A549 (cell line): ENCODE measurements at regions not wholly inside any gene's neighbourhood (a gene's known extent, or its start where the extent isn't known, plus 50 kb on each side); places are given as distances from the start of the nearest gene placed in this dataset.

Experiments used
- ATAC-seq, 2 experiments: fragments of 200-7000 bp in 1 of 2; fragments of >200 bp in 1 of 2; cut with Nextera tagmentation in 1 of 2; cut with Tn5 transposase in 1 of 2; 3 replicates each; pipeline versions ENCODE4 v1.8.0 to v1.9.1; 2018 to 2020; ENCODE audit warnings: mild to moderate bottlenecking in 1 of 2, moderate library complexity in 1 of 2
- CTCF ChIA-PET: fragments of 300-600 bp; sonication (Branson Sonifier 250); formaldehyde crosslinking; extraction: SDS; loops from one replicate; lab custom pipeline; 2021; ENCODE audit warnings: antibody characterized with exemption, inconsistent platforms; lab: Yijun Ruan, JAX
- POLR2A ChIA-PET: fragments of 350-600 bp; formaldehyde crosslinking; extraction: SDS; loops from one replicate; lab custom pipeline; 2021; ENCODE audit warnings: antibody characterized with exemption, inconsistent platforms; lab: Yijun Ruan, JAX
- DNase-seq, 2 experiments: peaks; one replicate each; pipeline versions ENCODE4 v3.0.0 to v3.0.0-alpha.2; 2011 to 2016; ENCODE audit warnings: low read depth in 1 of 2, low spot score in 1 of 2
- FAIRE-seq: peaks from 2 replicates; lab custom pipeline; 2011; peaks lifted over from hg19 to GRCh38; lab: Jason Lieb, UNC
- H3K27ac ChIP-seq, 2 experiments: fragments of >200 bp; sonication (Bioruptor Twin); formaldehyde crosslinking; 3 replicates each; pipeline ENCODE4 v1.5.1; 2016 to 2017
- H3K4me1 ChIP-seq: fragments of >200 bp; sonication (Bioruptor Twin); formaldehyde crosslinking; 3 replicates; pipeline ENCODE4 v1.6.1; 2016
- H3K4me2 ChIP-seq: fragments of >200 bp; sonication (Bioruptor Twin); formaldehyde crosslinking; 3 replicates; pipeline ENCODE4 v1.6.1; 2016
- H3K4me3 ChIP-seq: fragments of >200 bp; sonication (Bioruptor Twin); formaldehyde crosslinking; 3 replicates; pipeline ENCODE4 v1.5.1; 2016
- H3K9me3 ChIP-seq: fragments of >200 bp; sonication (Bioruptor Twin); formaldehyde crosslinking; 3 replicates; pipeline ENCODE4 v1.6.1; 2016
- CBX8 ChIP-seq: fragments of 200-600 bp; sonication (generic); IDR thresholded peaks from 2 replicates; pipeline ENCODE4 v1.6.1; 2016
- CHD2 ChIP-seq: fragments of 150-350 bp; IDR thresholded peaks from 2 replicates; pipeline ENCODE4 v1.6.1; 2014; ENCODE audit warnings: low read length; ENCODE audit not compliant: partially characterized antibody
- EHF ChIP-seq: fragments of 250-450 bp; sonication (Bioruptor Pico); IDR thresholded peaks from 2 replicates; pipeline ENCODE4 v1.5.0; 2020; ENCODE audit warnings: mild to moderate bottlenecking
- EHMT2 ChIP-seq: fragments of 200-600 bp; sonication (generic); IDR thresholded peaks from 2 replicates; pipeline ENCODE4 v1.6.1; 2016; ENCODE audit warnings: antibody characterized with exemption, low read depth, mild to moderate bottlenecking, moderate library complexity
- EP300 ChIP-seq, 2 experiments: fragments of >200 bp; sonication (Bioruptor Twin); formaldehyde crosslinking; IDR thresholded peaks; 2 replicates in 1 of 2; 3 replicates in 1 of 2; pipeline ENCODE4 v1.6.1; 2016 to 2017
- GATA3 ChIP-seq: IDR thresholded peaks from 2 replicates; pipeline ENCODE4 v1.6.1; 2012; ENCODE audit warnings: borderline replicate concordance
- HDAC2 ChIP-seq: fragments of 200-600 bp; sonication (generic); IDR thresholded peaks from 2 replicates; pipeline ENCODE4 v1.6.1; 2016
- HEYL ChIP-seq: fragments of 250-450 bp; sonication (Bioruptor Pico); IDR thresholded peaks from 2 replicates; pipeline ENCODE4 v1.8.0; 2021; ENCODE audit warnings: mild to moderate bottlenecking, moderate library complexity
- HOXB13 ChIP-seq: fragments of 250-450 bp; sonication (Bioruptor Pico); IDR thresholded peaks from 2 replicates; pipeline ENCODE4 v1.5.0; 2020; ENCODE audit warnings: low read depth, mild to moderate bottlenecking, moderate library complexity
- RCOR1 ChIP-seq: fragments of 150-350 bp; IDR thresholded peaks from 2 replicates; pipeline ENCODE4 v1.6.1; 2014; ENCODE audit warnings: antibody characterized with exemption, low read length, low read depth
- SMC3 ChIP-seq: fragments of >200 bp; sonication (Bioruptor Twin); formaldehyde crosslinking; IDR thresholded peaks from 3 replicates; pipeline ENCODE4 v1.6.1; 2018; ENCODE audit warnings: inconsistent platforms
- TFCP2L1 ChIP-seq: fragments of 250-450 bp; sonication (Bioruptor Pico); IDR thresholded peaks from 2 replicates; pipeline ENCODE4 v1.5.0; 2021; ENCODE audit warnings: mild to moderate bottlenecking
- ZC3H11A ChIP-seq: fragments of 450-650 bp; IDR thresholded peaks from 2 replicates; pipeline ENCODE4 v1.6.1; 2014; ENCODE audit warnings: antibody characterized with exemption, mild to moderate bottlenecking
- WGBS: methylation state at CpG from one replicate; pipeline ENCODE4 v1.1.6; 2017; ENCODE audit errors: missing lambda C conversion rate; 5-methylcytosine and 5-hydroxymethylcytosine counted together
- TF ChIP-seq, protein P1 (sequence below): fragments of >200 bp; sonication (Bioruptor Twin); formaldehyde crosslinking; IDR thresholded peaks from 3 replicates; pipeline ENCODE4 v1.6.1; 2016
- TF ChIP-seq, protein P2 (sequence below): IDR thresholded peaks from 2 replicates; pipeline ENCODE4 v1.6.1; 2012; ENCODE audit warnings: low read depth, borderline replicate concordance
- TF ChIP-seq, protein P3 (sequence below): IDR thresholded peaks from 2 replicates; pipeline ENCODE4 v1.6.1; 2012
- TF ChIP-seq, protein P4 (sequence below): fragments of 450-650 bp; IDR thresholded peaks from 2 replicates; pipeline ENCODE4 v1.6.1; 2014; ENCODE audit warnings: antibody characterized with exemption

DNA sequence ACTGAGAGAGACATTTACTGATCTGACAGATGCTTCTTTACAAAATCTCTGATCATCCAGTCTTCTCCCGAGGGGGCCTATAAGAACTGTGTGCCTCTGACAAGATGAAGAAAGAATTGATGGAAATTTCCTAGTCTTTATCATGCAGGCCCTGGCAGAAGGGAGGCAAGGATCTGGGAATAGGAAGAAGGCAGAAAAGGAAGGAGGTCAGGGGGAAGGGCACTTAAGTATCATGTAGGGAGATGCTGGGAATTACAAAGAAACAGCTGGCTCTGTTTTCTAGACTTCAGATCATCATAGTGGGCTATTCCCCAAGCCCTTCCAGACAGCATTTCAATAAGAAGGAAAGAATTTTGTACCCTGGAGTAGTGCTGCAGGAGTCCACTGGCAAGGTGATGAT, 243.3 kb upstream of the MOCS1 start:
- FAIRE-seq (no peak), DNase-seq (no peak), ATAC-seq (no peak)
- Histone ChIP-seq H3K4me3 (no peak overlapping the region), H3K4me1 (no peaks in the 10 kb centered on the region), H3K9me3 (no peaks in the 10 kb centered on the region), H3K4me2 (no peak overlapping the region), H3K27ac (no peak overlapping the region)
- WGBS = 0% methylated on average over 1 of the region's 1 CpG
- POLR2A ChIA-PET = no interaction called here
- CTCF ChIA-PET = no interaction called here
- TF ChIP-seq CBX8 (no peak), SMC3 (no peak), EP300 (IDR thresholded peaks at IDR 0.05) (no peak), RCOR1 (no peak), HOXB13 (CRISPR knock-in tag) (no peak)
- TF ChIP-seq, protein P1, sequence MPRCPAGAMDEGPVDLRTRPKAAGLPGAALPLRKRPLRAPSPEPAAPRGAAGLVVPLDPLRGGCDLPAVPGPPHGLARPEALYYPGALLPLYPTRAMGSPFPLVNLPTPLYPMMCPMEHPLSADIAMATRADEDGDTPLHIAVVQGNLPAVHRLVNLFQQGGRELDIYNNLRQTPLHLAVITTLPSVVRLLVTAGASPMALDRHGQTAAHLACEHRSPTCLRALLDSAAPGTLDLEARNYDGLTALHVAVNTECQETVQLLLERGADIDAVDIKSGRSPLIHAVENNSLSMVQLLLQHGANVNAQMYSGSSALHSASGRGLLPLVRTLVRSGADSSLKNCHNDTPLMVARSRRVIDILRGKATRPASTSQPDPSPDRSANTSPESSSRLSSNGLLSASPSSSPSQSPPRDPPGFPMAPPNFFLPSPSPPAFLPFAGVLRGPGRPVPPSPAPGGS = no peak

DNA sequence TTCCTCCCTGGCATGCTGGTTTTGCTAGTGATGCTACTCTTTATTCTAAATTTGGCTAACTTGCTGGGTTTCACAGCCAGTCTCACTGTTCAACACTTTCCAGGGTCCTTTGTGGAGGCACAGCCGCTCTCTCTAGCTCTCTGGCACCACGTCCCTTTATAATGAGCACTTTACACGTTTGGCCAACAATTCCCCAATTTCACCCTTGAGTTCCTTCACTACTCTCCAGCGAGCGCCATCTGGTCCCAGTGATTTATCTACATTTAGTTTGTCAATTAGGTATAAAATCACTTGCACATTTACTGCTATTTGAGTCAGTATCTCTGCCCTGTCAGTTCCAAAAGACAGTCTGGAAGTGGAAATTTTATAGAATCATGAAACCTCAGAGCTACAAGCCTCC, 241.9 kb upstream of the MOCS1 start:
- H3K9me3 ChIP-seq = no peaks in the 10 kb centered on the region
- no peaks in the 10 kb centered on the region for H3K4me1 ChIP-seq
- FAIRE-seq (no peak), DNase-seq (no peak), ATAC-seq (no peak)
- CTCF ChIA-PET = no interaction called here
- 0% methylated on average over 5 of the region's 5 CpGs for WGBS
- POLR2A ChIA-PET = no interaction called here
- TF ChIP-seq TFCP2L1 (CRISPR knock-in tag) (no peak), GATA3 (no peak), EHMT2 (no peak), HDAC2 (no peak), HEYL (CRISPR knock-in tag) (no peak), ZC3H11A (no peak), EP300 (IDR thresholded peaks at IDR 0.05) (no peak)
- TF ChIP-seq, protein P2, sequence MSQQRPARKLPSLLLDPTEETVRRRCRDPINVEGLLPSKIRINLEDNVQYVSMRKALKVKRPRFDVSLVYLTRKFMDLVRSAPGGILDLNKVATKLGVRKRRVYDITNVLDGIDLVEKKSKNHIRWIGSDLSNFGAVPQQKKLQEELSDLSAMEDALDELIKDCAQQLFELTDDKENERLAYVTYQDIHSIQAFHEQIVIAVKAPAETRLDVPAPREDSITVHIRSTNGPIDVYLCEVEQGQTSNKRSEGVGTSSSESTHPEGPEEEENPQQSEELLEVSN = no peak
- TF ChIP-seq, protein P3, sequence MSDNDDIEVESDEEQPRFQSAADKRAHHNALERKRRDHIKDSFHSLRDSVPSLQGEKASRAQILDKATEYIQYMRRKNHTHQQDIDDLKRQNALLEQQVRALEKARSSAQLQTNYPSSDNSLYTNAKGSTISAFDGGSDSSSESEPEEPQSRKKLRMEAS = no peak
- TF ChIP-seq, protein P4, sequence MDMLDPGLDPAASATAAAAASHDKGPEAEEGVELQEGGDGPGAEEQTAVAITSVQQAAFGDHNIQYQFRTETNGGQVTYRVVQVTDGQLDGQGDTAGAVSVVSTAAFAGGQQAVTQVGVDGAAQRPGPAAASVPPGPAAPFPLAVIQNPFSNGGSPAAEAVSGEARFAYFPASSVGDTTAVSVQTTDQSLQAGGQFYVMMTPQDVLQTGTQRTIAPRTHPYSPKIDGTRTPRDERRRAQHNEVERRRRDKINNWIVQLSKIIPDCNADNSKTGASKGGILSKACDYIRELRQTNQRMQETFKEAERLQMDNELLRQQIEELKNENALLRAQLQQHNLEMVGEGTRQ = no peak
- no peak overlapping the region for H3K4me2 ChIP-seq
- no peak overlapping the region for H3K4me3 ChIP-seq
- no peak overlapping the region for H3K27ac ChIP-seq

DNA sequence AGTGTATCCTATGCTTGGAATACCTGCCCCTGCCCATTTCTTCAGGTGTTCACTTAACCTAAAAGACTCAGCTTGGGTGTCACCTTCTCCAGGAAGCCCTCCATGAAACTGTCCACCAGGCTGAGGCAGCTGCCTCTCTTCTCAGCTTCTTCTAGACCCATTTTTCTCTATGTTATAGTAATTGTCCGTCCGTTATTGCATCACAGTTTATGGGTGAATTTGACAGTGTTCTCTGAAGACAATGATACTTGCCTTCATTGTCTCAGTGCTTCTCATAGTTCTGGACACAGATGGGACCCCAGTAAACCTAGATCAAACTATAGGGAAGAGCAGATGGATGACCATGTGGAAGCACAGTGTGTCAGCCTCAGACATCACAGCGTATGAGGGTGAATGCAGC, 238.0 kb upstream of the MOCS1 start:
- FAIRE-seq (no peak), DNase-seq (no peak), ATAC-seq (no peak)
- no peak overlapping the region for H3K27ac ChIP-seq
- 3% methylated on average over 3 of the region's 3 CpGs for WGBS
- POLR2A ChIA-PET = no interaction called here
- CTCF ChIA-PET = no interaction called here
- H3K9me3 ChIP-seq = no peaks in the 10 kb centered on the region
- no peak overlapping the region for H3K4me2 ChIP-seq
- H3K4me1 ChIP-seq = no peaks in the 10 kb centered on the region
- TF ChIP-seq HDAC2 (no peak), CHD2 (no peak), EHF (CRISPR knock-in tag) (no peak)
- TF ChIP-seq, protein P4 = no peak
- no peak overlapping the region for H3K4me3 ChIP-seq

DNA sequence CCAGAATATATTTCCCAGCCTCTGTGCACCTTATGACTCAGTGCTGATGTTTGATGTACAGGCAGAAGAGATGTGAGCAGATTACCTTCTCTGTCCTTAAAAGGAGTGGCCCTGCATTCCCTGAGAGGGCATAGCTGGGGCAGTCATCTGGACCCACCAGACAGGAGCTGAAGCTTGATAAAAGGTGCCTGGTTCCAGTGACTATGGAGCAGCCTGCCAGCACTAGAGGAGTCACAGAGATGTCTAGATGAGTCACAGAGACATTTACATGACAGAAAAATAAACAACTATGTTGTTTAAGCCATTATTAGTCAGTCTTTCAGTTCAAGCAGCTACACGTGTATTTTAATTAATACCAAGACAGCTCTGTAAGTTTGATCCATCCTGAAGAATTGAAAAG, 237.1 kb upstream of the MOCS1 start:
- TF ChIP-seq, protein P4 = no peak
- TF ChIP-seq, all 56 proteins: peak for 0
- POLR2A ChIA-PET = no interaction called here
- WGBS = 0% methylated on average over 1 of the region's 1 CpG
- no peak for FAIRE-seq
- no peaks in the 10 kb centered on the region for H3K9me3 ChIP-seq
- H3K4me3 ChIP-seq = no peak overlapping the region
- no peak overlapping the region for H3K4me2 ChIP-seq
- H3K4me1 ChIP-seq = no peaks in the 10 kb centered on the region
- no peak for DNase-seq
- H3K27ac ChIP-seq = no peak overlapping the region
- CTCF ChIA-PET = no interaction called here
- ATAC-seq = no peak
